GM12864 (cell line): ENCODE measurements at regions not wholly inside any gene's neighbourhood (a gene's known extent, or its start where the extent isn't known, plus 50 kb on each side); places are given as distances from the start of the nearest gene placed in this dataset.

ENCODE experiments used
- DNase-seq: peaks from one replicate; pipeline ENCODE4 v3.0.0-alpha.2; 2011; ENCODE audit warnings: low read depth
- H3K4me3 ChIP-seq: 2 replicates; pipeline ENCODE4 v1.5.1; 2011; ENCODE audit warnings: mild to moderate bottlenecking, low read depth, low read length, control low read depth
- TF ChIP-seq, protein P1 (sequence below): IDR thresholded peaks from 2 replicates; pipeline ENCODE4 v1.5.1; 2011; ENCODE audit warnings: low read depth, mild to moderate bottlenecking, moderate library complexity, low read length, control low read depth, inconsistent platforms; ENCODE audit errors: missing control alignments

DNA sequence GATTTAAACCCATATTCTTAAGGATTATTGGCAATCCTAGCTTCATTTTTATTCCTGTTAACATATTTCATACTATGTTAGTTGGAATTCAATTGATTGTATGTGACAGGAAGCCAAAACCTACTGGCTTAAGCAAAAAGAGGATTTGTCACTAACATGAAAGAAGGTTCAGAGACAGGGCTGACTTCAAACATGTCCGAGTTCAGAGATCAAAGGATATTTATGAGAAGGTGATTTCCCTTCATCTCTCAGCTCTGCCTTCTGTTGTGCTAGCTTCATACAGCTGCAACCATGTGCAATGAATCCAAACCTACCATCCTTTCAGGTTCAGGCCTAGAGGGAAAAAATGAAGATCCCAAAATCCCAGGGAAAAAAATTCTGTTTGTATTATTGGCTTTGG lies 349.7 kb downstream of the ATP23 start:
- H3K4me3 ChIP-seq = no peak overlapping the region
- no peak for DNase-seq
- TF ChIP-seq, protein P1, sequence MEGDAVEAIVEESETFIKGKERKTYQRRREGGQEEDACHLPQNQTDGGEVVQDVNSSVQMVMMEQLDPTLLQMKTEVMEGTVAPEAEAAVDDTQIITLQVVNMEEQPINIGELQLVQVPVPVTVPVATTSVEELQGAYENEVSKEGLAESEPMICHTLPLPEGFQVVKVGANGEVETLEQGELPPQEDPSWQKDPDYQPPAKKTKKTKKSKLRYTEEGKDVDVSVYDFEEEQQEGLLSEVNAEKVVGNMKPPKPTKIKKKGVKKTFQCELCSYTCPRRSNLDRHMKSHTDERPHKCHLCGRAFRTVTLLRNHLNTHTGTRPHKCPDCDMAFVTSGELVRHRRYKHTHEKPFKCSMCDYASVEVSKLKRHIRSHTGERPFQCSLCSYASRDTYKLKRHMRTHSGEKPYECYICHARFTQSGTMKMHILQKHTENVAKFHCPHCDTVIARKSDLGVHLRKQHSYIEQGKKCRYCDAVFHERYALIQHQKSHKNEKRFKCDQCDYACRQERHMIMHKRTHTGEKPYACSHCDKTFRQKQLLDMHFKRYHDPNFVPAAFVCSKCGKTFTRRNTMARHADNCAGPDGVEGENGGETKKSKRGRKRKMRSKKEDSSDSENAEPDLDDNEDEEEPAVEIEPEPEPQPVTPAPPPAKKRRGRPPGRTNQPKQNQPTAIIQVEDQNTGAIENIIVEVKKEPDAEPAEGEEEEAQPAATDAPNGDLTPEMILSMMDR = no peak

- no peak overlapping the region for H3K4me3 ChIP-seq
- no peak for DNase-seq
Observed at GRCh38 chr12:58293308-58293982, 352.1 kb downstream of the ATP23 start.

DNA sequence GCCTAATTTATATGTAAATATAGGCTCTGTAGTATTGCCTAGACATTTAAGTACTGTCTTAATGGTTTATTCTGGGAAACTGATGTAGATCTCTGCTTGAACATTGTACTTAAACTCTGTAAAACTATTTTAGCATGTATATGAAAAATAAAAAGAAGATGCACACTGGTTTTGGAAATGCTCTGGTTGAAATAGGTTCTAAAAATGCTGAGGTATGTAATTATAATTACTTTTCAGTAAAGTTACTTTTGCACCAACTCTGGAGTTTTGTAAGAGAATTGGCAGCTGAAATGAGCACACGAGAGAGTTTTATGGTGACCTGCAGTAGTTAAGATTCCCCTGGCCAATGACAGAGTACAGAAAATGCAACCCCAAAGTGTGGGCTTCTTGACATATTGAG lies 353.9 kb downstream of the ATP23 start:
- TF ChIP-seq, protein P1 = no peak
- no peak overlapping the region for H3K4me3 ChIP-seq
- no peak for DNase-seq

More at GRCh38 chr12:58293308-58293982, 352.1 kb downstream of the ATP23 start:
- TF ChIP-seq, protein P1 = no peak

GRCh38 chr12:58296863-58297262 lies 355.5 kb downstream of the ATP23 start:
- TF ChIP-seq, protein P1 = no peak
- DNase-seq = no peak
- H3K4me3 ChIP-seq = no peak overlapping the region

DNA sequence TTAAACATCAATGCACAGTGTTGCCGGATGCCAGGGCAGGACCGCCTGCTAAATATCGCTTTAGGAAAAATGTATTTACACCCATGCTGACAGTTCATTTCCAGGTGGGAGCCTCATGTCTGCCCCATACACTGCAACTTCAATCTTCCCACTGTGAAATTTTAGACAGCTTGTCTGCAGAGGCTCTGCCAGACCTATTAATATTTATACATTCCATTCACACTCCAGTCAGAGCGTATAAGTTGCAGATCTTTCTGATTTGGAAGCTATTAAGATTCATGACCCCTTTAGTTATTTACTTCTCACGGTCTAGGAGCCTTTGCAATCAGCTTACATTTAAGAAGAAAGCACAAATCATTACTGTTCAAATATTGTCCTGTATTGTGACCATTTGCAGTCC lies 357.4 kb downstream of the ATP23 start:
- DNase-seq = no peak
- H3K4me3 ChIP-seq = no peak overlapping the region
- TF ChIP-seq, protein P1 = no peak

DNA sequence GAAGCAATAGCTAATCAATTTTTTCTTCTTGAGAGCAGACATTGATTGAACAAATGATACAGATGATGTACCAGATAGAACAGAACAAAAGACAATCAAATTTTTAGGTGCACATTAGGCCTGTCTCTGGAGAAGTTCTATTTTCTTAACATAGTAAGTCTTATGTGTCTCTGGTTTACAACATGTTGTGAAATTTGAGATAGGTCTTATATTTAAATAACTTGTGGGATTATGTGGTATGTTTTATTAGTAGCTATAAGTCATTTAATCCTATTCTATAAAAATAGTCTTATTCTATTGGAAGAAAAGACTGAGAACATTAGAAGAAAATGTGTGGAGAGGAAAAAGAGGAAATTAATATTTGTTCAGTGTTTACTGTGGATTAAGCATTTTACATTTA lies 358.0 kb downstream of the ATP23 start:
- TF ChIP-seq, protein P1 = no peak
- no peak overlapping the region for H3K4me3 ChIP-seq
- no peak for DNase-seq
